Heart left ventricle (tissue), 16 donors: ENCODE measurements at regions not wholly inside any gene's neighbourhood (a gene's known extent, or its start where the extent isn't known, plus 50 kb on each side); places are given as distances from the start of the nearest gene placed in this dataset.
A peak's percentile ranks its signal among the peaks of the same experiment; 100 is the strongest.

Experiments used
- ATAC-seq, 4 donors: fragments of 200-7000 bp; cut with Tn5 transposase; one replicate each; pipeline ENCODE4 v1.9.1; 2020 to 2022; ENCODE audit warnings: moderate library complexity in 4 of 4, mild to moderate bottlenecking in 3 of 4, moderate number of reproducible peaks in 1 of 4
- DNase-seq, 5 donors: peaks; one replicate each; pipeline ENCODE4 v3.0.0-alpha.2; 2020
- H3K27ac ChIP-seq, 12 donors: fragments of 200-600 bp; sonication (generic) in 4 of 12; one replicate each; pipeline versions ENCODE4 v1.5.0 to v1.8.0; 2016 to 2022; ENCODE audit warnings: mild to moderate bottlenecking in 2 of 12
- H3K27me3 ChIP-seq, 9 donors: fragments of 200-600 bp; sonication (generic) in 2 of 9; one replicate each; pipeline versions ENCODE4 v1.5.1 to v1.8.0; 2016 to 2022; ENCODE audit warnings: mild to moderate bottlenecking in 3 of 9
- H3K36me3 ChIP-seq, 9 donors: fragments of 200-600 bp; sonication (generic) in 2 of 9; one replicate each; pipeline versions ENCODE4 v1.5.0 to v1.8.0; 2018 to 2022; ENCODE audit warnings: mild to moderate bottlenecking in 2 of 9
- H3K4me1 ChIP-seq, 12 donors: fragments of 200-600 bp; sonication (generic) in 4 of 12; one replicate each; pipeline versions ENCODE4 v1.5.0 to v1.8.0; 2016 to 2022; ENCODE audit warnings: mild to moderate bottlenecking in 3 of 12
- H3K4me3 ChIP-seq, 12 donors: fragments of 200-600 bp; sonication (generic) in 4 of 12; one replicate each; pipeline versions ENCODE4 v1.5.0 to v1.8.0; 2017 to 2022; ENCODE audit warnings: mild to moderate bottlenecking in 9 of 12, moderate library complexity in 4 of 12
- H3K9me3 ChIP-seq, 12 donors: fragments of 200-600 bp; sonication (generic) in 4 of 12; one replicate each; pipeline versions ENCODE4 v1.5.0 to v1.8.0; 2016 to 2022; ENCODE audit warnings: mild to moderate bottlenecking in 1 of 12
- POLR2A ChIP-seq, 2 donors: fragments of 450-650 bp; IDR thresholded peaks; one replicate each; pipeline ENCODE4 v1.6.1; 2017; ENCODE audit warnings: antibody characterized with exemption in 2 of 2, mild to moderate bottlenecking in 2 of 2, moderate library complexity in 2 of 2
- whole genome bisulfite sequencing, 4 donors: extraction: QIAGEN DNeasy Blood & Tissue Kit in 2 of 4; methylation state at CpG; one replicate each; pipeline versions ENCODE4 v1.1.5 to v1.1.7; 2013 to 2018; 5-methylcytosine and 5-hydroxymethylcytosine counted together
- intact Hi-C, 10 donors: fragments of 100-400 bp; cut with DNase I; formaldehyde crosslinking; loops; one replicate each; pipeline versions ENCODE4 v1.11.1 to v1.14.2; 2022
- TF ChIP-seq, protein P1 (sequence below), 12 donors: fragments of 200-600 bp; sonication (generic) in 4 of 12; IDR thresholded peaks; one replicate each; pipeline versions ENCODE4 v1.5.0 to v1.8.0; 2018 to 2022; ENCODE audit warnings: antibody characterized with exemption in 12 of 12, mild to moderate bottlenecking in 5 of 12
- donor health status: ischemic (EF 13 %, LVEDD 7.1; RV severe dilation, severe dysfunction).
- donor health status: healthy with polysubstance abuse.
- donor health status: DM: no; HTN: yes; CAD: no.
- donor health status: DM: no; HTN: no; CAD: no.
- donor health status: ischemic (EF 25% LVEDD 6.9; RV normal size, moderate dysfunction).
- donor health status: ischemic (EF 25% LVEDD 5.7; RV mildly dilated, moderate dysfunction).
- donor health status: healthy.
- donor health status: DM: yes; HTN: yes; CAD: no.
- donor health status: ischemic (EF 35%, LVEDD 5.7; RV mildly dilated, moderate dysfunction).
- donor health status: nonischemic (EF 11% LVEDD 7.7; RV severe dilation, severe dysfunction).
- donor health status: DM: yes; HTN: yes; CAD: no.
- donor health status: PGD.
- donor health status: ischemic (EF 29% LVEDD 5.4; RV normal size, mild dysfunction).
- donor health status: nonischemic (EF 23%, LVEDD 6.1; RV moderate dilation, normal function).

DNA sequence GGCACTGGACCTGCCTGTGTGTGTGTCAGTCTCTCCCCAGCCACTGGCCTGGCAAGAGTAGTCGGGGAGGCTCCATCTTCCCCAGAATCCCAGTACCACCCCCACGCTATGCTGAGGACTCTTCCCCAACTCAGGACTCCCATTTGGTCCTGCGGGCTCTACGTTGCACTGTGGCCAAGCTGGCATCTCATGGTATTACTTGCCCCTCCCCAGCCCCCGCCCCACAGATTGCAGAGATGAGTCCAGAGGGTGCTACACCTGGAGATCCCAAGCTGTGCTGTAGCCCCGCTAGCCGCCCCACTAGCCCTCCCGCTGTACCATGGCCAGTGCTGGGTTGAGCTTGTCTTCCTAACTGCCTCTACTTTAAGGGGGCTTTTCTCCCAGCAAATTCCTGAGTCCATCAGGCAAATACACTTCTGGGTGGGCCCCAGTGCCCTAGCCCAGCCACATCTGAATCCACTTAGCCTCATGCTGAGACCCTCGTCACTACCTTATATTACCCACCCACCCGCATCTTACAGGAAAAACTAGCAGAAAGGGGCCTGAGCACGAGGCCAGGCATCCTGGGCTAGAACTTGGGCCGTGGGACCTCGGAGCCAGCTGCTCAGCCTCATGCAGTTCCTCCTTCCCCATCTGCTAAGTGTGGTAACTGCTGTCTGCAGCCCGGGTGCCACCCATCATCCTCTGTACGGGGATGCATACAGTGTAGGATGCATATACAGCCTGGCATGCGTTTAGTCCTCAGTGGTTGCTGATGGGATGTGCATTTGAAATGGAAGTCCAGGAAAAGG, 65.8 kb upstream of the CACUL1 start:
- no peak for DNase-seq
- Histone ChIP-seq H3K27ac (no peak overlapping the region), H3K27me3 (no peaks in the 10 kb centered on the region), H3K36me3 (no peaks in the 10 kb centered on the region), H3K9me3 (no peaks in the 10 kb centered on the region), H3K4me3 (no peak overlapping the region), H3K4me1 (no peaks in the 10 kb centered on the region)
- TF ChIP-seq POLR2A (IDR thresholded peaks at IDR 0.05): no peak
- TF ChIP-seq, protein P1, sequence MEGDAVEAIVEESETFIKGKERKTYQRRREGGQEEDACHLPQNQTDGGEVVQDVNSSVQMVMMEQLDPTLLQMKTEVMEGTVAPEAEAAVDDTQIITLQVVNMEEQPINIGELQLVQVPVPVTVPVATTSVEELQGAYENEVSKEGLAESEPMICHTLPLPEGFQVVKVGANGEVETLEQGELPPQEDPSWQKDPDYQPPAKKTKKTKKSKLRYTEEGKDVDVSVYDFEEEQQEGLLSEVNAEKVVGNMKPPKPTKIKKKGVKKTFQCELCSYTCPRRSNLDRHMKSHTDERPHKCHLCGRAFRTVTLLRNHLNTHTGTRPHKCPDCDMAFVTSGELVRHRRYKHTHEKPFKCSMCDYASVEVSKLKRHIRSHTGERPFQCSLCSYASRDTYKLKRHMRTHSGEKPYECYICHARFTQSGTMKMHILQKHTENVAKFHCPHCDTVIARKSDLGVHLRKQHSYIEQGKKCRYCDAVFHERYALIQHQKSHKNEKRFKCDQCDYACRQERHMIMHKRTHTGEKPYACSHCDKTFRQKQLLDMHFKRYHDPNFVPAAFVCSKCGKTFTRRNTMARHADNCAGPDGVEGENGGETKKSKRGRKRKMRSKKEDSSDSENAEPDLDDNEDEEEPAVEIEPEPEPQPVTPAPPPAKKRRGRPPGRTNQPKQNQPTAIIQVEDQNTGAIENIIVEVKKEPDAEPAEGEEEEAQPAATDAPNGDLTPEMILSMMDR (IDR thresholded peaks at IDR 0.05): no peak
- 84 to 87% (median 85%) methylated on average over 13 to 16 of the region's 16 CpGs for WGBS, 4 donors
- ATAC-seq: no peak
- intact Hi-C loops: no loop called here

DNA sequence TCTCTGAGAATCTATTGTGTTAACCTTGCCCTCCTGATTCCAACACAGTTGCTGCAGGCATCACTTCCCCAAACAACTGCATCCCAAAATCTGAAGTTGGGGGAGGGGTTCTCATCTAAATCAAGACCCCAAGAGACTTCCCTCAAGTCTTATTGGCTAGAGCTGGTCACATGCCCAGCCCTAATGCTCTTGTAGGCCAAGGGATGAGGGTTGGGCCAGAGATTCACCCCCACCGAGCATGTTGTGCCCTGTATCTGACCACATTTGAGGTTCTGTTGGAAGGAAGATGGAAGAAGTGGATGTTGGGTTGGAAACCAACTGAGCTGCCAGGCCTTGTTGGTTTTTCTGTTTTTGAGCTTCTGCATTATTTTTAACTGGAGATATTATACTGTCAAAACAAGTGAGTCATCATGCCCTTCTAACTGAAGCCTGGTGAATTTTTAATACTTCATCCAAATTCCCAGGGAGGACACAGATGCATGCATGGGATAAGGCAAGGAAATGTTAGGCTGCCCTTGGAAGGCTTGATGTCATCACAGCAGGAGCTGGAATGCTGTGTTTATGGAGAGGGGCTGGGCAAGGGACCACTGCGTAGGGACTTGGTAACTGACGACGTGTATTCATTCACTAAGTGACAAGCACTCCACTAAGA, 68.6 kb upstream of the CACUL1 start:
- DNase-seq: no peak
- H3K9me3 ChIP-seq: no peaks in the 10 kb centered on the region
- no peaks in the 10 kb centered on the region for H3K27me3 ChIP-seq
- H3K4me1 ChIP-seq: no peaks in the 10 kb centered on the region
- 82 to 90% (median 88%) methylated on average over 4 of the region's 4 CpGs for WGBS, 4 donors
- no peaks in the 10 kb centered on the region for H3K36me3 ChIP-seq
- no peak overlapping the region for H3K27ac ChIP-seq
- TF ChIP-seq, protein P1 (IDR thresholded peaks at IDR 0.05): no peak
- no peak for TF ChIP-seq POLR2A (IDR thresholded peaks at IDR 0.05)
- no peak for ATAC-seq
- H3K4me3 ChIP-seq: no peak overlapping the region
- intact Hi-C loops: no loop called here

DNA sequence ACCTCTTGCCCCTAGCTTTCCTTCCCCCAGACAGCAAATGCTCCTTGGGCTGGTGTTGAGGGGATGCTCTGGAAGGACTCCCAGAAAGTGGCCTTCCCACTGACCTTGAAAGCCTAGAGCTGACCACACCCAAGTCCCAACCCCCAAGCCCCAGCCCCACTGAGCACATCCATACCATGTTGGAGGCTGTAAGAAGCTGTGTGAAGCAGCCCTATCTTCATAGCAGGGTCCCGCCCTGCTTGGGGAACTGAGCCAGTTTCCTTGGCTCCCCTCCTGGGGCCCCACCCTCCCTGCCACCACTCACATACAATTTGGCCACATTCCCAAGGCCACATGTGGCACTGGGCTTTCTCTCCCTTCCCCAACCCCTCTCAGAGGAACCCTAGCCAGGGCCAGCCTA, 72.3 kb upstream of the CACUL1 start:
- no peak for TF ChIP-seq POLR2A (IDR thresholded peaks at IDR 0.05)
- TF ChIP-seq, protein P1 (IDR thresholded peaks at IDR 0.05): no peak
- H3K9me3 ChIP-seq: no peaks in the 10 kb centered on the region
- WGBS, 4 donors: 42 to 75% (median 57%) methylated on average over 1 of the region's 1 CpG
- H3K27me3 ChIP-seq: no peaks in the 10 kb centered on the region
- no peak overlapping the region for H3K4me3 ChIP-seq
- ATAC-seq (no peak), DNase-seq (no peak)
- intact Hi-C loops: no loop called here
- no peak overlapping the region for H3K27ac ChIP-seq
- H3K4me1 ChIP-seq: peaks cover 0 to 7% (median 3%) of the 10 kb centered on the region in 12 donors
- H3K36me3 ChIP-seq: no peaks in the 10 kb centered on the region

DNA sequence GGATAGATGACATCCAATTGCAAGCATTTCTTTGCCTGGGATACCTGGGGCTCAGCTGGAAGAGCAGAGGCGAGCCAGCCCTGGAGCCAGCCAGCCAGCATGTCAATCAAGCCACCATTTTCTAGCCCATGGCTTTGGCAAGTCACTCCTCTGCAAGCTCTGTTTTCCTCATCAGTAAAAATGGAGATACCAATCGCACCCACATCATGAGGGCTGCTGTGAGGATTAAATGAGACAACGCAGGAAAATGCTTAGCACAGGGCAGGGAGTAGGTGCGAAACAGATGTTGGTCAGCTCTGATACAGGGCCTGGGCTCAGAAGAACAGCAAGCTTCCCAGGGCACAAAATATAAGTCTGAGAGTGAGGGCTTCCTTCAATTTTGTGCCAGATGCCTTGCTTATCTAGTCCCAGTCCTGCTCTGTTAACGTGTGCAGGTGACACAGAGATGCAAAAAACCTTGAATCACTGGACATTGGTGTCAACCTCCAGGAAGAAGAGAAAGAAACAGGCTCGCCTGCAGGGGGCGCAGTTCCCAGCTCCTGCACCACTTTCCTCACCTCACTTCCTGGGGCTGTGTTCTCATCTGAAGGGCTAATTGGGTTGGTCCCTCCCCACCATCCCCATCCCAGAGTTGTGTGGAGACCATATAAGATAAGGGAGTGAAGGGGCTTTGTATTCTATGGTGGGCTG, 72.8 kb upstream of the CACUL1 start:
- H3K36me3 ChIP-seq: no peaks in the 10 kb centered on the region
- TF ChIP-seq, protein P1 (IDR thresholded peaks at IDR 0.05): peak in 2 of 12 donors; percentile 8 to 13
- no peak for TF ChIP-seq POLR2A (IDR thresholded peaks at IDR 0.05)
- H3K27ac ChIP-seq: no peak overlapping the region
- peaks cover 0 to 9% (median 7%) of the 10 kb centered on the region in 12 donors for H3K4me1 ChIP-seq
- intact Hi-C loops: no loop called here
- ATAC-seq (no peak), DNase-seq (no peak)
- 82 to 86% (median 85%) methylated on average over 7 of the region's 7 CpGs for WGBS, 4 donors
- no peaks in the 10 kb centered on the region for H3K9me3 ChIP-seq
- H3K4me3 ChIP-seq: no peak overlapping the region
- no peaks in the 10 kb centered on the region for H3K27me3 ChIP-seq
